ENCODE measurements at regions not wholly inside any gene's neighbourhood (a gene's known extent, or its start where the extent isn't known, plus 50 kb on each side); places are given as distances from the start of the nearest gene placed in this dataset.

- in situ Hi-C loops (cut with MboI; ENCODE audit: low sequenced_read_pairs) (no loop called here), intact Hi-C loops (cut with micrococcal nuclease) (no loop called here), dilution Hi-C loops (cut with HindIII; ENCODE audit: low sequenced_read_pairs, unreplicated experiment) (no loop called here)
- H3K14ac ChIP-seq (replicated peaks; ENCODE audit: low read depth, low read length), result no peak overlapping the region
- no CpG with 5 or more reads among the region's 4 CpGs for WGBS, 2 experiments (ENCODE audit: extremely low coverage in 2 of 2, insufficient read length in 1 of 2)
- H2BK120ac ChIP-seq (ENCODE audit: low read depth, low read length), result no peak overlapping the region
- H3K4me2 ChIP-seq (ENCODE audit: low read depth, low read length), result no peak overlapping the region
- H4K91ac ChIP-seq (ENCODE audit: insufficient read depth, low read depth, low read length), result no peak overlapping the region
- H2AK9ac ChIP-seq (replicated peaks; ENCODE audit: low read depth, low read length, poor library complexity), result no peak overlapping the region
- ATAC-seq (ENCODE audit: low read depth) (no peak), DNase-seq (no peak)
- H3K27me3 ChIP-seq (ENCODE audit: control insufficient read depth, insufficient read depth, low read length), result no peaks in the 10 kb centered on the region
- no peaks in the 10 kb centered on the region; the same call in 1 of the 2 replicates for H3K9me3 ChIP-seq (ENCODE audit: control insufficient read depth, insufficient read depth, low read length)
- BruUV-seq (replicated peaks), result no TSS peak
- no peaks in the 10 kb centered on the region for H4K20me1 ChIP-seq (ENCODE audit: insufficient read depth, low read length)
- H2BK20ac ChIP-seq (ENCODE audit: low read depth, low read length), result no peak overlapping the region
- H2BK15ac ChIP-seq (ENCODE audit: low read depth, low read length), result no peak overlapping the region
- TF ChIP-seq FOS (IDR thresholded peaks at IDR 0.05; ENCODE audit: low read depth, low read length), result no peak
- no peak for TF ChIP-seq CTCF (conservative IDR thresholded peaks at IDR 0.05; ENCODE audit: low read depth, low read length)
- TF ChIP-seq CHD1 (IDR thresholded peaks at IDR 0.05; ENCODE audit: low read depth, low read length), result no peak
- no peak for TF ChIP-seq MAFK (IDR thresholded peaks at IDR 0.05; ENCODE audit: low read depth, low read length)
- no peak for TF ChIP-seq BHLHE40 (IDR thresholded peaks at IDR 0.05; ENCODE audit: low read depth, low read length)
- no peak for TF ChIP-seq RCOR1 (IDR thresholded peaks at IDR 0.05; ENCODE audit: insufficient replicate concordance, low read length)
- TF ChIP-seq RAD21 (IDR thresholded peaks at IDR 0.05; ENCODE audit: low read length), result no peak
- no peak for TF ChIP-seq SMC3 (IDR thresholded peaks at IDR 0.05; ENCODE audit: low read depth, low read length)
- TF ChIP-seq USF2 (IDR thresholded peaks at IDR 0.05; ENCODE audit: low read depth, low read length), result no peak
- TF ChIP-seq CEBPB (IDR thresholded peaks at IDR 0.05; ENCODE audit: low read depth, low read length), result no peak
- TF ChIP-seq MAZ (IDR thresholded peaks at IDR 0.05; ENCODE audit: borderline replicate concordance, low read depth, low read length), result no peak
- no peak for TF ChIP-seq RFX5 (IDR thresholded peaks at IDR 0.05; ENCODE audit: low read depth, low read length)
- TF ChIP-seq MXI1 (IDR thresholded peaks at IDR 0.05; ENCODE audit: borderline replicate concordance, low read depth, low read length), result no peak
- TF ChIP-seq POLR2A (IDR thresholded peaks at IDR 0.05; ENCODE audit: low read depth, low read length), result no peak
- no peak for TF ChIP-seq NFE2L2 (IDR thresholded peaks at IDR 0.05; ENCODE audit: low read depth, low read length)
- no peak for TF ChIP-seq ELK1 (IDR thresholded peaks at IDR 0.05; ENCODE audit: borderline replicate concordance, low read depth, low read length)
- H3K4me3 ChIP-seq (ENCODE audit: insufficient read depth, low read depth, low read length), result no peak overlapping the region
- no peaks in the 10 kb centered on the region for H3K79me1 ChIP-seq (ENCODE audit: low read depth in 1 of 2, low read length in 2 of 2)
- no peak overlapping the region for H3K9ac ChIP-seq (ENCODE audit: low read depth, low read length)
- H3K56ac ChIP-seq (ENCODE audit: extremely low read depth, insufficient read depth, low read length), result no peak overlapping the region
- H2BK5ac ChIP-seq (ENCODE audit: low read depth, low read length, poor library complexity, severe bottlenecking), result no peak overlapping the region
- no peak overlapping the region for H3K23ac ChIP-seq (ENCODE audit: low read depth, low read length)
- H2AK5ac ChIP-seq (ENCODE audit: low read depth, low read length), result no peak overlapping the region
- no peak overlapping the region for H3K18ac ChIP-seq (ENCODE audit: low read depth, low read length)
- ChIA-PET CTCF (no interaction called here), POLR2A (ENCODE audit: unreplicated experiment) (no interaction called here)
- H3K4me1 ChIP-seq (ENCODE audit: control insufficient read depth, insufficient read depth, low read length), result no peaks in the 10 kb centered on the region
- no peaks in the 10 kb centered on the region for H3K36me3 ChIP-seq (ENCODE audit: control insufficient read depth, insufficient read depth, low read length)
- no peak overlapping the region for H4K5ac ChIP-seq (ENCODE audit: low read depth, low read length)
- no peak overlapping the region for H3K4ac ChIP-seq (ENCODE audit: low read depth, low read length)
- no peak overlapping the region for H2AFZ ChIP-seq (replicated peaks; ENCODE audit: low read length, poor library complexity)
- H3K27ac ChIP-seq (ENCODE audit: insufficient read depth, low read length), result no peak overlapping the region
- H4K8ac ChIP-seq (ENCODE audit: low read depth in 2 of 2, low read length in 2 of 2), result no peak overlapping the region
- H3K9me1 ChIP-seq (ENCODE audit: insufficient read depth, low read length), result no peaks in the 10 kb centered on the region
Measured at GRCh38 chrX:5194806-5195205, 1033.9 kb downstream of the NLGN4X start.

Data from IMR-90 (cell line).